HEK293T (cell line): ENCODE measurements at regions not wholly inside any gene's neighbourhood (a gene's known extent, or its start where the extent isn't known, plus 50 kb on each side); places are given as distances from the start of the nearest gene placed in this dataset.

ENCODE experiments used
- FOXA1 ChIP-seq: fragments of 450-650 bp; IDR thresholded peaks from 2 replicates; pipeline ENCODE4 v1.6.1; 2016; ENCODE audit warnings: mild to moderate bottlenecking
- LEF1 ChIP-seq: fragments of 450-650 bp; IDR thresholded peaks from 2 replicates; pipeline ENCODE4 v1.6.1; 2017; ENCODE audit warnings: mild to moderate bottlenecking, borderline replicate concordance
- NFRKB ChIP-seq: fragments of 450-650 bp; IDR thresholded peaks from 2 replicates; pipeline ENCODE4 v1.6.1; 2016; ENCODE audit warnings: mild to moderate bottlenecking, moderate library complexity
- PKNOX1 ChIP-seq: fragments of 450-650 bp; IDR thresholded peaks from 2 replicates; pipeline ENCODE4 v1.6.1; 2016

- TF ChIP-seq FOXA1 (no peak), NFRKB (no peak), PKNOX1 (no peak), LEF1 (no peak)
Measured at GRCh38 chr5:175104677-175105076, 339.3 kb downstream of the DRD1 start.
